H1 (cell line): ENCODE measurements at regions not wholly inside any gene's neighbourhood (a gene's known extent, or its start where the extent isn't known, plus 50 kb on each side); places are given as distances from the start of the nearest gene placed in this dataset.

Experiments used
- CTCF ChIA-PET: fragments of 300-600 bp; sonication (Branson Sonifier 250); formaldehyde crosslinking; loops from one replicate; lab custom pipeline; 2021; ENCODE audit not compliant: partially characterized antibody; lab: Charles Lee
- POLR2A ChIA-PET: fragments of 300-600 bp; sonication (Branson Sonifier 250); formaldehyde crosslinking; loops from one replicate; lab custom pipeline; 2021; ENCODE audit warnings: inconsistent platforms; ENCODE audit not compliant: partially characterized antibody; lab: Charles Lee
- DNase-seq, 2 experiments: peaks; one replicate each; pipeline versions ENCODE4 v3.0.0 to v3.0.0-alpha.2; 2010 to 2022; ENCODE audit warnings: low spot score in 2 of 2, low read depth in 1 of 2, mixed read lengths in 1 of 2
- FAIRE-seq: peaks from 2 replicates; lab custom pipeline; 2011; peaks lifted over from hg19 to GRCh38; lab: Jason Lieb, UNC
- H2AFZ ChIP-seq: 2 replicates; pipeline ENCODE4 v1.8.1; 2012; ENCODE audit warnings: low read length, inconsistent platforms
- H2AK5ac ChIP-seq: 2 replicates; pipeline ENCODE4 v1.6.1; 2013; ENCODE audit warnings: low read depth, low read length
- H2BK120ac ChIP-seq: replicated peaks from 2 replicates; pipeline ENCODE3; 2013; ENCODE audit warnings: low read depth, low read length, inconsistent platforms
- H2BK12ac ChIP-seq: 2 replicates; pipeline ENCODE4 v1.6.1; 2013; ENCODE audit warnings: low read depth, low read length
- H2BK15ac ChIP-seq: 2 replicates; pipeline ENCODE4 v1.6.1; 2013; ENCODE audit warnings: low read length
- H2BK20ac ChIP-seq: 2 replicates; pipeline ENCODE4 v1.6.1; 2013; ENCODE audit warnings: low read length
- H2BK5ac ChIP-seq: 2 replicates; pipeline ENCODE4 v1.6.1; 2013; ENCODE audit warnings: low read depth, low read length
- H3K14ac ChIP-seq: 2 replicates; pipeline ENCODE4 v1.6.1; 2013; ENCODE audit warnings: inconsistent platforms; ENCODE audit not compliant: insufficient read length
- H3K18ac ChIP-seq: 2 replicates; pipeline ENCODE4 v1.6.1; 2013; ENCODE audit warnings: low read length; ENCODE audit errors: extremely low read depth
- H3K23ac ChIP-seq: 2 replicates; pipeline ENCODE4 v1.6.1; 2013; ENCODE audit warnings: inconsistent platforms; ENCODE audit not compliant: insufficient read length
- H3K23me2 ChIP-seq: 2 replicates; pipeline ENCODE4 v1.6.1; 2013; ENCODE audit warnings: low read depth, low read length
- H3K27ac ChIP-seq: 2 replicates; pipeline ENCODE4 v1.6.1; 2011; ENCODE audit warnings: low read depth, low read length, inconsistent platforms
- H3K27me3 ChIP-seq, 4 experiments: replicated peaks in 1 of 4; 1 replicate in 1 of 4; 2 replicates in 3 of 4; pipeline versions ENCODE4 v1.6.1 to v1.8.1; 2011 to 2013; ENCODE audit warnings: low read length in 3 of 4, mild to moderate bottlenecking in 3 of 4, inconsistent platforms in 2 of 4, mixed read lengths in 2 of 4, moderate library complexity in 1 of 4; ENCODE audit not compliant: control insufficient read depth in 3 of 4, insufficient read depth in 3 of 4; ENCODE audit errors: extremely low read depth in 1 of 4
- H3K36me3 ChIP-seq, 4 experiments: 2 replicates each; pipeline versions ENCODE4 v1.6.1 to v1.8.1; 2011 to 2013; ENCODE audit warnings: mild to moderate bottlenecking in 4 of 4, low read length in 3 of 4, moderate library complexity in 2 of 4, control low read depth in 1 of 4, inconsistent platforms in 1 of 4; ENCODE audit not compliant: insufficient read depth in 4 of 4, control insufficient read depth in 2 of 4
- H3K4ac ChIP-seq: replicated peaks from 2 replicates; pipeline ENCODE3; 2013; ENCODE audit warnings: low read length, low read depth, mixed read lengths, inconsistent platforms; ENCODE audit not compliant: insufficient read length
- H3K4me1 ChIP-seq, 4 experiments: replicated peaks in 1 of 4; 1 replicate in 1 of 4; 2 replicates in 3 of 4; pipeline versions ENCODE4 v1.6.1 to v1.8.1; 2011 to 2013; ENCODE audit warnings: low read length in 3 of 4, inconsistent platforms in 2 of 4, mixed read lengths in 1 of 4; ENCODE audit not compliant: insufficient read depth in 4 of 4, control insufficient read depth in 3 of 4
- H3K4me2 ChIP-seq, 2 experiments: 2 replicates each; pipeline versions ENCODE4 v1.6.1 to v1.8.1; 2011 to 2013; ENCODE audit warnings: low read depth in 2 of 2, low read length in 2 of 2, control low read depth in 1 of 2, inconsistent platforms in 1 of 2, mild to moderate bottlenecking in 1 of 2; ENCODE audit not compliant: insufficient read depth in 1 of 2
- H3K4me3 ChIP-seq, 4 experiments: fragments of 200-600, 300-600 bp in 1 of 4; sonication (generic), shearing (Covaris generic), sonication (Bioruptor Twin) in 1 of 4; 2 replicates each; pipeline versions ENCODE4 v1.5.1 to v1.8.1; 2011 to 2016; ENCODE audit warnings: low read length in 4 of 4, low read depth in 3 of 4, control low read depth in 2 of 4, inconsistent platforms in 2 of 4, mild to moderate bottlenecking in 2 of 4, mixed read lengths in 1 of 4, moderate library complexity in 1 of 4; ENCODE audit not compliant: insufficient read depth in 2 of 4; ENCODE audit errors: extremely low read depth in 1 of 4
- H3K56ac ChIP-seq: replicated peaks from 2 replicates; pipeline ENCODE3; 2013; ENCODE audit warnings: low read depth, mild to moderate bottlenecking, mixed read lengths, low read length, inconsistent platforms; ENCODE audit not compliant: insufficient read length
- H3K79me1 ChIP-seq: 2 replicates; pipeline ENCODE4 v1.6.1; 2013; ENCODE audit warnings: low read depth, low read length, control low read depth
- H3K79me2 ChIP-seq, 2 experiments: 2 replicates each; pipeline versions ENCODE4 v1.6.1 to v1.8.1; 2012 to 2013; ENCODE audit warnings: low read length in 2 of 2, mild to moderate bottlenecking in 2 of 2, inconsistent platforms in 1 of 2; ENCODE audit not compliant: insufficient read depth in 2 of 2, control insufficient read depth in 1 of 2
- H3K9ac ChIP-seq, 4 experiments: replicated peaks in 1 of 4; 1 replicate in 1 of 4; 2 replicates in 3 of 4; pipeline versions ENCODE4 v1.6.1 to v1.8.1; 2011 to 2013; ENCODE audit warnings: low read depth in 3 of 4, low read length in 3 of 4, control low read depth in 2 of 4, mild to moderate bottlenecking in 2 of 4, moderate library complexity in 2 of 4, inconsistent platforms in 1 of 4; ENCODE audit errors: extremely low read depth in 1 of 4
- H3K9me3 ChIP-seq, 2 experiments: 2 replicates each; pipeline versions ENCODE4 v1.6.1 to v1.8.1; 2012 to 2013; ENCODE audit warnings: mild to moderate bottlenecking in 2 of 2, moderate library complexity in 2 of 2, control low read depth in 1 of 2, inconsistent platforms in 1 of 2, low read depth in 1 of 2, low read length in 1 of 2, mixed read lengths in 1 of 2; ENCODE audit not compliant: insufficient read depth in 2 of 2
- H4K20me1 ChIP-seq, 2 experiments: replicated peaks in 1 of 2; 2 replicates each; pipeline versions ENCODE3 to v1.8.1; 2011 to 2013; ENCODE audit warnings: inconsistent platforms in 2 of 2, low read length in 2 of 2, mild to moderate bottlenecking in 1 of 2; ENCODE audit not compliant: insufficient read depth in 2 of 2, control insufficient read depth in 1 of 2
- H4K5ac ChIP-seq: 2 replicates; pipeline ENCODE4 v1.6.1; 2013; ENCODE audit warnings: low read length, low read depth, mixed read lengths, inconsistent platforms; ENCODE audit not compliant: insufficient read length
- H4K8ac ChIP-seq: 2 replicates; pipeline ENCODE4 v1.8.0; 2013; ENCODE audit warnings: mild to moderate bottlenecking, moderate library complexity, low read length, inconsistent platforms; ENCODE audit not compliant: insufficient read depth; ENCODE audit errors: extremely low read depth
- H4K91ac ChIP-seq: replicated peaks from 2 replicates; pipeline ENCODE3; 2013; ENCODE audit warnings: low read length, mixed read lengths, inconsistent platforms; ENCODE audit not compliant: insufficient read length
- RNF2 ChIP-seq: fragments of 200-900, 300-1000 bp; sonication (generic); IDR thresholded peaks from 2 replicates; pipeline ENCODE4 v1.7.1; 2016; ENCODE audit warnings: borderline replicate concordance, low read depth, mild to moderate bottlenecking, antibody characterized with exemption, low read length; ENCODE audit not compliant: poor library complexity, severe bottlenecking; ENCODE audit errors: missing control alignments
- TCF12 ChIP-seq: IDR thresholded peaks from 2 replicates; pipeline ENCODE4 v1.6.1; 2011; ENCODE audit warnings: low read depth, mild to moderate bottlenecking, low read length
- WGBS, 2 experiments: shearing (Covaris generic) in 1 of 2; methylation state at CpG; one replicate each; pipeline versions ENCODE4 v1.1.6 to v1.1.7; 2013 to 2015; ENCODE audit warnings: low lambda C conversion rate in 2 of 2, mixed read lengths in 2 of 2, inconsistent platforms in 1 of 2, low coverage in 1 of 2, missing lambda C conversion rate in 1 of 2; ENCODE audit not compliant: insufficient replicate concordance in 2 of 2, insufficient coverage in 1 of 2, insufficient read length in 1 of 2; ENCODE audit errors: extremely low coverage in 1 of 2, missing lambda C conversion rate in 1 of 2; 5-methylcytosine and 5-hydroxymethylcytosine counted together

DNA sequence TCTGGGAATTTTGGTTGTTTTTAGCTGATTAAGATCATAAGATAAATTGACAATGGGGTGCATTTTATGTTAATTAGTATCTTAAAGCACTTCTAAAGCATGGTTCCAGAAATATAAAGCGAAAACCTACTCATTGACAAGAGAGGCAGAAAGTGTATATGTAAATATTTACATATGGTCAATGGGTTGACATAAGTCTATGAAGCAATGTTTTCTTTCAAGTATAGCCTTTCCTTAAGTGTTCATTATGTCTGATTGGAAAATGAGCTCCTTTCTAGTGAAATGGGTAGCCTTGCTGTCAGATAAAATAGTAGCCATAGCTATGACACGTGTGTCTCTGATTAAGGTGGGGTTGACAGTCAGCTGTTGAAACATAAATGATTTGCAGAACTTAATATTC is 365.2 kb upstream of the AGTR1 start:
- no peak overlapping the region for H3K27ac ChIP-seq
- H2AK5ac ChIP-seq, result no peak overlapping the region
- DNase-seq (no peak), FAIRE-seq (no peak)
- H2BK5ac ChIP-seq, result no peak overlapping the region
- ChIA-PET POLR2A (no interaction called here), CTCF (interaction anchor here (0.7 kb wide), 1 partner anchor 22 kb away, joined by 3 read pairs; no protein-coding TSS in a partner anchor)
- H3K18ac ChIP-seq, result no peak overlapping the region
- H2BK12ac ChIP-seq, result no peak overlapping the region
- WGBS, 2 experiments, result 88% methylated on average over 2 of the region's 2 CpGs; no CpG with 5 or more reads in 1 of the 2 experiments
- no peak overlapping the region for H3K14ac ChIP-seq
- no peak overlapping the region for H2BK20ac ChIP-seq
- TF ChIP-seq TCF12 (no peak), RNF2 (no peak)
- no peaks in the 10 kb centered on the region for H3K9me3 ChIP-seq
- H2BK15ac ChIP-seq, result no peak overlapping the region
- no peak overlapping the region for H2AFZ ChIP-seq
- no peak overlapping the region for H3K4ac ChIP-seq
- no peak overlapping the region for H3K4me3 ChIP-seq
- no peak overlapping the region for H2BK120ac ChIP-seq
- H3K23me2 ChIP-seq, result no peaks in the 10 kb centered on the region
- H3K36me3 ChIP-seq, result no peaks in the 10 kb centered on the region
- H3K9ac ChIP-seq, result no peak overlapping the region
- no peaks in the 10 kb centered on the region for H3K79me1 ChIP-seq
- no peak overlapping the region for H4K91ac ChIP-seq
- H4K8ac ChIP-seq, result no peak overlapping the region
- no peaks in the 10 kb centered on the region for H3K79me2 ChIP-seq
- H3K4me1 ChIP-seq, result peaks cover 0 to 2% (median 0%) of the 10 kb centered on the region in 4 experiments; a peak in 1 of 7 replicates
- H3K23ac ChIP-seq, result no peak overlapping the region
- H3K56ac ChIP-seq, result no peak overlapping the region
- H4K5ac ChIP-seq, result no peak overlapping the region
- no peaks in the 10 kb centered on the region for H3K27me3 ChIP-seq
- no peaks in the 10 kb centered on the region for H4K20me1 ChIP-seq
- no peak overlapping the region for H3K4me2 ChIP-seq
